ENCODE measurements at regions not wholly inside any gene's neighbourhood (a gene's known extent, or its start where the extent isn't known, plus 50 kb on each side); places are given as distances from the start of the nearest gene placed in this dataset.
"Not testable (repeated sequence)": the region's sequence is repeated elsewhere in the genome, so short reads cannot be mapped to it uniquely, and the experiment has no call there.

DNA sequence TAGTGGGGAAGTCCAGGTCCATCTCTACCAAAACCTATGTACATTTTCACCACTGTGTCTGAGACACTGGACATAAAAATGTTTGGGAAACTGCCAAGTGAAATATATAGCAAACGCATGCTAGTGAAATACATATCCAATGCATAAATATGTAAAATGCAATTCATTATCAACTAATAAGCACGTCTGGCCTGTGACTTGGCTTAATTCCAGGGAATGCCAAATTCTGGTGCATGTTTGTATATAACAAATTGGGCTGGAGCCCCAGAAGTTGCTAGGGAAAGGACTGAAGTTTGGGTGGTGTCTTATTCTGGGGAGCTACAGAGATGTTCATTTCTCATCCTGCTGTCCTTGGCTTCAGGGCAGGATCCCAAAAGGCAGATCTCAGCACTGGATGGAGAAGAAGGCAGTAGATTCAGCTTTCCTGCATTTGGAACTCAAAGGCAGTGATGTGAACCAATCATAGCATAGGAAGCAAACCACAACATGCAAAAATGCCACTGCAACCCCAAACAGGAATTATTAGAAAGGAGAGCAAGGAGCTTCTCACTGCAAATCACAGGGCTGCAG, 184.3 kb downstream of the HS3ST3A1 start:
- TF ChIP-seq, protein P1, sequence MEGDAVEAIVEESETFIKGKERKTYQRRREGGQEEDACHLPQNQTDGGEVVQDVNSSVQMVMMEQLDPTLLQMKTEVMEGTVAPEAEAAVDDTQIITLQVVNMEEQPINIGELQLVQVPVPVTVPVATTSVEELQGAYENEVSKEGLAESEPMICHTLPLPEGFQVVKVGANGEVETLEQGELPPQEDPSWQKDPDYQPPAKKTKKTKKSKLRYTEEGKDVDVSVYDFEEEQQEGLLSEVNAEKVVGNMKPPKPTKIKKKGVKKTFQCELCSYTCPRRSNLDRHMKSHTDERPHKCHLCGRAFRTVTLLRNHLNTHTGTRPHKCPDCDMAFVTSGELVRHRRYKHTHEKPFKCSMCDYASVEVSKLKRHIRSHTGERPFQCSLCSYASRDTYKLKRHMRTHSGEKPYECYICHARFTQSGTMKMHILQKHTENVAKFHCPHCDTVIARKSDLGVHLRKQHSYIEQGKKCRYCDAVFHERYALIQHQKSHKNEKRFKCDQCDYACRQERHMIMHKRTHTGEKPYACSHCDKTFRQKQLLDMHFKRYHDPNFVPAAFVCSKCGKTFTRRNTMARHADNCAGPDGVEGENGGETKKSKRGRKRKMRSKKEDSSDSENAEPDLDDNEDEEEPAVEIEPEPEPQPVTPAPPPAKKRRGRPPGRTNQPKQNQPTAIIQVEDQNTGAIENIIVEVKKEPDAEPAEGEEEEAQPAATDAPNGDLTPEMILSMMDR (IDR thresholded peaks at IDR 0.05; ENCODE audit: control insufficient read depth, insufficient read depth, low read depth, low read length, missing control alignments), result no peak
- DNase-seq (ENCODE audit: low read depth), result no peak

DNA sequence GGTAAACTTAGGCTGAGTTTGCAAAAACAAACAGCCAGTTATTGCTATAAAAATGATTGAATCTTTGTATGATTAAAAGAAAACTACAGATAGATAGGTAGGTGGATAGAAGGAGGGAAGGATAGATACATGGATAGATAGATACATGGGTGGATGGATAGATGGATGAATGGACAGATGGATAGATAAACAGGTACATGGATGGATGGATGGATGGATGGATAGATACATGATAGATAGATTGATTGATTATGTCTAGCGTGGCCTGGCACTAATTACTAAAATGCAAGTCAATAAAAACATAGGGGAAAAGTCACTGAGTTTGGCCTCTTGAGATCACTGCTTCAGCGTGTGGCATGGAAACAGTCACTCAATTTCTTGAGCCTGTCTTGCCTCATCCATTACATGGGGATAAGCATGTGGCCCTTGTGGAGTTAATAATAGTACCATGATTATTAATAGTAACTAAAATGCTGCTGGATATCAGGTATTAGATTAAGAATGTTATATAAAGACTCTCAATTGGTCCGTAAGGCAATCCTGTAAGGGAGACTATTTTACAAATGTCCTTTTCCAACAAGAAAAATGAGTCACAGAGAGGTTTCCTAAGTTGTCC, 184.9 kb downstream of the HS3ST3A1 start:
- TF ChIP-seq, protein P1 (IDR thresholded peaks at IDR 0.05; ENCODE audit: control insufficient read depth, insufficient read depth, low read depth, low read length, missing control alignments), result no peak
- DNase-seq (ENCODE audit: low read depth), result no peak
- no peak overlapping the region for H3K4me3 ChIP-seq (ENCODE audit: control insufficient read depth, low read depth, low read length)

More for the DNA sequence above, 184.3 kb downstream of the HS3ST3A1 start:
- H3K4me3 ChIP-seq (ENCODE audit: control insufficient read depth, low read depth, low read length), result no peak overlapping the region

DNA sequence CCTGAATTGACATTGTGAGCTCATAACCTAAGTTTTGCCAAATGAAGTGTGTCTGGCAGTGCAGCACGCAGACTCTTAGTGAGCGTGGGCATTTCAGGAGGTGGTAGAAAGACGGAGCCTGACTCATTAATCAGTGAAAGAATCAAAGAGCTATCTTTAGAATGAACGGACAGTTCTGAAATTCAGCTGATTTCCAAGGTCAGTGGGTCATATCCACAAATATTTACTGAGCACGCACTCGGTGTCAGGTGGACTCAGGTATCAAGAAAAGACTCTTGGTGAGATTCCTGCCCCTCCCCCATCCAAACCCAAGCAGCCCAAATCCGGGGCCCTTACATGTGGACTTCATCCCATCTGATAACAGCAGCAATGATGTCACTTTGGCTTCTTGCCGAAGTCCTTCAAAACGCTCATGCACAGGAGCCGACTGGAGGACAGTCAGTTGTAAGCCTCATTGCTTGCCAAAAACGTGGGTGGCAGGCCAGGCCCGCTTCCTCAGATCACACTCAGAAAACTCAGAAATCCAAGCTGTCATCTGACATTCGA, 185.8 kb downstream of the HS3ST3A1 start:
- no peak for DNase-seq (ENCODE audit: low read depth)
- no peak overlapping the region for H3K4me3 ChIP-seq (ENCODE audit: control insufficient read depth, low read depth, low read length)
- TF ChIP-seq, protein P1 (IDR thresholded peaks at IDR 0.05; ENCODE audit: control insufficient read depth, insufficient read depth, low read depth, low read length, missing control alignments), result no peak

- DNase-seq (ENCODE audit: low read depth); H3K4me3 ChIP-seq (ENCODE audit: control insufficient read depth, low read depth, low read length): not testable (repeated sequence)
Measured at GRCh38 chr17:13415200-13415599, 186.5 kb downstream of the HS3ST3A1 start.

DNA sequence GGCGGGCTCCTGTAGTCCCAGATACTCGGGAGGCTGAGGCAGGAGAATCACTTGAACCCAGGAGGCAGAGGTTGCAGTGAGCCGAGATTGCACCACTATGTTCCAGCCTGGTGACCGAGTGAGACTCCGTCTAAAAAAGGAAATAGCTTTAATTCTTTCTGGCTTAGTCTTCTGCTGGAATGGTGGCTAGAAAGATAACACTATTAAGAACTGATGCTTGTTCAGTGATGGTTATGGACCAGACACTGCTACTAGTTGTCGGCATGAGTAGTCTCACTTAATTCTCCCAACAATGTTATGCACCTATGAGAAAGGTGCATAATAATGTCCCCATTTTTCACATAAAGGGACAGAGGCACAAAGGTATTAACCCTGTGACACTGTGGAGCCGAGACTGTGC, 188.7 kb downstream of the HS3ST3A1 start:
- TF ChIP-seq, protein P1 (IDR thresholded peaks at IDR 0.05; ENCODE audit: control insufficient read depth, insufficient read depth, low read depth, low read length, missing control alignments), result no peak
- no peak overlapping the region for H3K4me3 ChIP-seq (ENCODE audit: control insufficient read depth, low read depth, low read length)
- no peak for DNase-seq (ENCODE audit: low read depth)

DNA sequence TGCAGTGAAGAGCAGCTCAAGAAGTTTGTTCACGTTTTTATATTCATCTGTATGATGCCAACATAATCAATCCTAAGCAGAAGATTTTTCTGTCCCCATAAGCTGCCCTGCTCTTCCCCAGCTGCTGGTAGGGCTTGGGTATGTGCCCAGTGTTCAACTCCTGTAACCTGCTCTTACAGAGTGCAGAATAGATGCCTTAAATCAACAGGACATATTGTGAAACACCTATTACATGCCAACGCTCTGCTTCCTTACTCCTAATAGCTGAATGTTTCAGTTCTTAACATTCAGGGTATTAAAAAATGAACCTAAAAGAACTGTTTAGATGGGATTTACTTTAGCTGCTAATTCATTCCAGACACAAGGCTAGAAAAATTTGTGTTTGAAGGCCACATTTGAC, 190.9 kb downstream of the HS3ST3A1 start:
- DNase-seq (ENCODE audit: low read depth), result no peak
- H3K4me3 ChIP-seq (ENCODE audit: control insufficient read depth, low read depth, low read length), result no peak overlapping the region
- TF ChIP-seq, protein P1 (IDR thresholded peaks at IDR 0.05; ENCODE audit: control insufficient read depth, insufficient read depth, low read depth, low read length, missing control alignments), result no peak

DNA sequence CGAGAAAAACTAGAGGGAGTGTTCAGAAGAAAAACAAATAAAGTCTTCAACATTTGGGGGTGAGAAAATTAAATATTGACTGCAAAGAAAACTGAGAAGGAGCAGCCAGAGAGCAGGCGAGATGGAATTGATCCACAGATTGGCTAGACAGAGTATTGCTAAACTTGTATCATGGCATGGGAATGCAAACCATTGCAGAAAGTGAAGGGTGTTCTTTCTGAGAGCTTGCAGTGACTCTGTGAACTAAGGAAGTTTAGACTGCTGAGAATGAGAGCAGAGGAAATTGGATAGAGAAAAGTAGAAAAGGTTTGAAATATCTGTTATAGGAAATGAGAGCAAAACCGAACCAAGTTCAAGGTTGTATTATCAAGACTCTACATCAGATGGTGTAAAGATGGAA, 191.5 kb downstream of the HS3ST3A1 start:
- DNase-seq (ENCODE audit: low read depth), result no peak
- TF ChIP-seq, protein P1 (IDR thresholded peaks at IDR 0.05; ENCODE audit: control insufficient read depth, insufficient read depth, low read depth, low read length, missing control alignments), result no peak

More for the DNA sequence above, 191.5 kb downstream of the HS3ST3A1 start:
- no peak overlapping the region for H3K4me3 ChIP-seq (ENCODE audit: control insufficient read depth, low read depth, low read length)

All from AG09309 (cell line).